ENCODE measurements at regions not wholly inside any gene's neighbourhood (a gene's known extent, or its start where the extent isn't known, plus 50 kb on each side); places are given as distances from the start of the nearest gene placed in this dataset.

GRCh38 chr2:220528180-220528675 lies 900.8 kb downstream of the SLC4A3 start (continued):
- TF ChIP-seq CBX2 (IDR thresholded peaks at IDR 0.05; ENCODE audit: low read depth, low read length) (no peak), CBX2 (CRISPR knock-in tag; IDR thresholded peaks at IDR 0.05; ENCODE audit: low read depth) (no peak), ELF4 (CRISPR knock-in tag; IDR thresholded peaks at IDR 0.05; ENCODE audit: borderline replicate concordance) (no peak), ZNF7 (CRISPR knock-in tag; IDR thresholded peaks at IDR 0.05) (no peak), THYN1 (CRISPR knock-in tag; IDR thresholded peaks at IDR 0.05; ENCODE audit: borderline replicate concordance, low read depth) (no peak), ZNF207 (IDR thresholded peaks at IDR 0.05; ENCODE audit: borderline replicate concordance) (no peak), ZNF770 (CRISPR knock-in tag; IDR thresholded peaks at IDR 0.05) (no peak), GABPA (IDR thresholded peaks at IDR 0.05; ENCODE audit: low read depth, low read length) (no peak), GABPA (CRISPR knock-in tag; IDR thresholded peaks at IDR 0.05; ENCODE audit: low read depth) (no peak), PBX3 (CRISPR knock-in tag; IDR thresholded peaks at IDR 0.05; ENCODE audit: borderline replicate concordance) (no peak), SETDB1 (CRISPR knock-in tag; IDR thresholded peaks at IDR 0.05; ENCODE audit: borderline replicate concordance) (no peak)

GRCh38 chr2:220531216-220531615 lies 903.8 kb downstream of the SLC4A3 start:
- H3K9ac ChIP-seq (ENCODE audit: insufficient read depth, low read depth, low read length): no peak overlapping the region
- H3K27ac ChIP-seq (ENCODE audit: extremely low read length, insufficient read depth, low read length): no peak overlapping the region
- H3K4me1 ChIP-seq (ENCODE audit: insufficient read depth, low read length): no peaks in the 10 kb centered on the region
- H3K9me3 ChIP-seq (ENCODE audit: low read length): peaks cover 73% of the 10 kb centered on the region
- no peak overlapping the region for H2AFZ ChIP-seq (ENCODE audit: low read length)
- POLR2A ChIA-PET: no interaction called here
- TF ChIP-seq ZSCAN30 (CRISPR knock-in tag; IDR thresholded peaks at IDR 0.05) (no peak), ZNF253 (CRISPR knock-in tag; IDR thresholded peaks at IDR 0.05; ENCODE audit: borderline replicate concordance) (no peak), FOXA1 (IDR thresholded peaks at IDR 0.05) (no peak), FOXA1 (CRISPR knock-in tag; IDR thresholded peaks at IDR 0.05) (no peak), MIER2 (CRISPR knock-in tag; IDR thresholded peaks at IDR 0.05) (no peak), ZNF766 (CRISPR knock-in tag; IDR thresholded peaks at IDR 0.05; ENCODE audit: borderline replicate concordance) (no peak), ZNF30 (CRISPR knock-in tag; IDR thresholded peaks at IDR 0.05) (no peak), EHMT2 (IDR thresholded peaks at IDR 0.05; ENCODE audit: borderline replicate concordance, low read depth, low read length) (no peak), NFE2L2 (IDR thresholded peaks at IDR 0.05; ENCODE audit: low read length) (no peak), ETV5 (CRISPR knock-in tag; IDR thresholded peaks at IDR 0.05; ENCODE audit: borderline replicate concordance) (no peak), ZBTB46 (CRISPR knock-in tag; IDR thresholded peaks at IDR 0.05; ENCODE audit: borderline replicate concordance) (no peak)
- no peak overlapping the region for H3K4me3 ChIP-seq (replicated peaks in 1 of 3; ENCODE audit: insufficient read depth in 1 of 3, low read depth in 2 of 3, low read length in 3 of 3)
- no peaks in the 10 kb centered on the region for H4K20me1 ChIP-seq (ENCODE audit: insufficient read depth, low read length)
- in situ Hi-C loops (cut with HindIII; ENCODE audit: extremely low pct_ligation_motif_present, low pct_unique_long_range_greater_than_20kb): no loop called here
- ATAC-seq (no peak), FAIRE-seq (no peak), DNase-seq (ENCODE audit: low spot score) (no peak)
- H3K27me3 ChIP-seq (ENCODE audit: control insufficient read depth in 1 of 2, insufficient read depth in 2 of 2, low read length in 2 of 2): no peaks in the 10 kb centered on the region
- 4% methylated on average over 1 of the region's 1 CpG for WGBS (ENCODE audit: low lambda C conversion rate)
- no peak overlapping the region for H3K4me2 ChIP-seq (ENCODE audit: low read depth, low read length)
- BruUV-seq (replicated peaks): no TSS peak
- CTCF ChIA-PET (ENCODE audit: low intra/inter-chr PET ratio, low total read pairs): no interaction called here
- intact Hi-C loops (cut with micrococcal nuclease; ENCODE audit: unreplicated experiment): no loop called here
- H3K79me2 ChIP-seq (ENCODE audit: insufficient read depth, low read length): no peaks in the 10 kb centered on the region
- no peaks in the 10 kb centered on the region for H3K36me3 ChIP-seq (replicated peaks in 1 of 2; ENCODE audit: control insufficient read depth in 1 of 2, insufficient read depth in 2 of 2, low read length in 2 of 2)
